ENCODE measurements at regions not wholly inside any gene's neighbourhood (a gene's known extent, or its start where the extent isn't known, plus 50 kb on each side); places are given as distances from the start of the nearest gene placed in this dataset.

DNA sequence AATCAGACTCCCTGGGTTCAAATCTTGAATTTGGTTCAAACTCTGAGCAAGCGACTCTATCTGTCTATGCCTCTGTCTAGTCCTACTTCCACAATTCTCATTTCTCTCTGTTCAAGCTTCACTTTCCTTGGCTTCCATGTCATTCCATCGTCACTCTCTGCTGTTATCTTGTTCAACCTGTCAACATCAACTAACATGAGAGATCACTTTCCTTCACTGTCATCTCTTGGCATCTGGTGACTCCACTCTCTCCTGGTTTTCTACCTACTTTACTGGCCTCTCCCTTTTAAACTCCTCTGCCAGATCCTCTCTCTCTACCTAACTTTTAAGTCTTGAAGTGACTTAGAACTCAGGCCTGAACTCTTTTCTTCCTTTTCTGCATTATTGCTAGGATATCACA, 240.2 kb downstream of the BCAT1 start:
- Histone ChIP-seq H3K4me1 (ENCODE audit: control insufficient read depth in 2 of 2, insufficient read depth in 2 of 2, low read length in 2 of 2) (peaks cover 12 to 15% of the 10 kb centered on the region in 2 donors), H3K4me3 (ENCODE audit: control extremely low read depth in 1 of 5, extremely low read depth in 1 of 5, insufficient read depth in 1 of 5, low read depth in 2 of 5, low read length in 4 of 5) (no peak overlapping the region), H3K4me2 (replicated peaks; ENCODE audit: low read depth, low read length, poor library complexity, severe bottlenecking) (no peak overlapping the region), H3K79me2 (ENCODE audit: control insufficient read depth, insufficient read depth, low read length) (no peaks in the 10 kb centered on the region), H4K20me1 (ENCODE audit: control insufficient read depth, insufficient read depth, low read length, poor library complexity, severe bottlenecking) (no peaks in the 10 kb centered on the region), H2AFZ (ENCODE audit: insufficient read depth, low read depth, low read length, poor library complexity, severe bottlenecking) (no peak overlapping the region), H3K9ac (ENCODE audit: low read length) (no peak overlapping the region), H3K27ac (ENCODE audit: low read length in 2 of 2) (no peak overlapping the region), H3K9me3 (ENCODE audit: control extremely low read depth in 1 of 3, control insufficient read depth in 2 of 3, insufficient read depth in 1 of 3, low read length in 2 of 3) (no peaks in the 10 kb centered on the region), H3K36me3 (replicated peaks in 1 of 2; ENCODE audit: control extremely low read depth in 1 of 2, control insufficient read depth in 1 of 2, extremely low read depth in 1 of 2, insufficient read depth in 2 of 2, low read length in 1 of 2) (no peaks in the 10 kb centered on the region), H3K27me3 (replicated peaks in 1 of 4; ENCODE audit: control extremely low read depth in 1 of 4, control insufficient read depth in 3 of 4, insufficient read depth in 4 of 4, low read length in 3 of 4) (no peaks in the 10 kb centered on the region)
- Mint-ChIP-seq H3K27ac (no peak overlapping the region), H3K27me3 (no peaks in the 10 kb centered on the region), H3K9me3 (ENCODE audit: insufficient read depth) (no peaks in the 10 kb centered on the region), H3K4me3 (no peak overlapping the region), H3K4me1 (peaks cover 15% of the 10 kb centered on the region)
- WGBS (ENCODE audit: insufficient coverage), result 63% methylated on average over 2 of the region's 2 CpGs
- ChIA-PET POLR2A (no interaction called here), CTCF (no interaction called here)
- no peak for TF ChIP-seq EZH2 (IDR thresholded peaks at IDR 0.05; ENCODE audit: borderline replicate concordance, insufficient read depth, low read depth, low read length, poor library complexity, severe bottlenecking)
- TF ChIP-seq, protein P1, sequence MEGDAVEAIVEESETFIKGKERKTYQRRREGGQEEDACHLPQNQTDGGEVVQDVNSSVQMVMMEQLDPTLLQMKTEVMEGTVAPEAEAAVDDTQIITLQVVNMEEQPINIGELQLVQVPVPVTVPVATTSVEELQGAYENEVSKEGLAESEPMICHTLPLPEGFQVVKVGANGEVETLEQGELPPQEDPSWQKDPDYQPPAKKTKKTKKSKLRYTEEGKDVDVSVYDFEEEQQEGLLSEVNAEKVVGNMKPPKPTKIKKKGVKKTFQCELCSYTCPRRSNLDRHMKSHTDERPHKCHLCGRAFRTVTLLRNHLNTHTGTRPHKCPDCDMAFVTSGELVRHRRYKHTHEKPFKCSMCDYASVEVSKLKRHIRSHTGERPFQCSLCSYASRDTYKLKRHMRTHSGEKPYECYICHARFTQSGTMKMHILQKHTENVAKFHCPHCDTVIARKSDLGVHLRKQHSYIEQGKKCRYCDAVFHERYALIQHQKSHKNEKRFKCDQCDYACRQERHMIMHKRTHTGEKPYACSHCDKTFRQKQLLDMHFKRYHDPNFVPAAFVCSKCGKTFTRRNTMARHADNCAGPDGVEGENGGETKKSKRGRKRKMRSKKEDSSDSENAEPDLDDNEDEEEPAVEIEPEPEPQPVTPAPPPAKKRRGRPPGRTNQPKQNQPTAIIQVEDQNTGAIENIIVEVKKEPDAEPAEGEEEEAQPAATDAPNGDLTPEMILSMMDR (IDR thresholded peaks at IDR 0.05), result no peak
- intact Hi-C loops (cut with micrococcal nuclease), result loop anchor here (10.0 kb wide), 1 partner anchor 104 kb away; no protein-coding TSS in a partner anchor
- ATAC-seq (ENCODE audit: low read depth) (no peak), DNase-seq (no peak)

- H3K79me2 ChIP-seq (ENCODE audit: control insufficient read depth, insufficient read depth, low read length), result no peaks in the 10 kb centered on the region
- no peak overlapping the region for H2AFZ ChIP-seq (ENCODE audit: insufficient read depth, low read depth, low read length, poor library complexity, severe bottlenecking)
- ChIA-PET POLR2A (no interaction called here), CTCF (no interaction called here)
- no peak for TF ChIP-seq EZH2 (IDR thresholded peaks at IDR 0.05; ENCODE audit: borderline replicate concordance, insufficient read depth, low read depth, low read length, poor library complexity, severe bottlenecking)
- TF ChIP-seq, protein P1 (IDR thresholded peaks at IDR 0.05), result no peak
- no peaks in the 10 kb centered on the region for H3K36me3 ChIP-seq (replicated peaks in 1 of 2; ENCODE audit: control extremely low read depth in 1 of 2, control insufficient read depth in 1 of 2, extremely low read depth in 1 of 2, insufficient read depth in 2 of 2, low read length in 1 of 2)
- peaks cover 12 to 15% of the 10 kb centered on the region in 2 donors for H3K4me1 ChIP-seq (ENCODE audit: control insufficient read depth in 2 of 2, insufficient read depth in 2 of 2, low read length in 2 of 2)
- Mint-ChIP-seq H3K27ac (no peak overlapping the region), H3K9me3 (ENCODE audit: insufficient read depth) (no peaks in the 10 kb centered on the region), H3K27me3 (no peaks in the 10 kb centered on the region), H3K4me3 (no peak overlapping the region), H3K4me1 (peaks cover 15% of the 10 kb centered on the region)
- no peak for DNase-seq
- no peak overlapping the region for H3K27ac ChIP-seq (ENCODE audit: low read length in 2 of 2)
- 60% methylated on average over 1 of the region's 1 CpG for WGBS (ENCODE audit: insufficient coverage)
- no peak overlapping the region for H3K9ac ChIP-seq (ENCODE audit: low read length)
- no peak overlapping the region for H3K4me3 ChIP-seq (ENCODE audit: control extremely low read depth in 1 of 5, extremely low read depth in 1 of 5, insufficient read depth in 1 of 5, low read depth in 2 of 5, low read length in 4 of 5)
- no peak for ATAC-seq (ENCODE audit: low read depth)
- no peak overlapping the region for H3K4me2 ChIP-seq (replicated peaks; ENCODE audit: low read depth, low read length, poor library complexity, severe bottlenecking)
- H3K9me3 ChIP-seq (ENCODE audit: control extremely low read depth in 1 of 3, control insufficient read depth in 2 of 3, insufficient read depth in 1 of 3, low read length in 2 of 3), result peaks cover 0 to 1% (median 0%) of the 10 kb centered on the region in 3 donors
- no peaks in the 10 kb centered on the region for H3K27me3 ChIP-seq (replicated peaks in 1 of 4; ENCODE audit: control extremely low read depth in 1 of 4, control insufficient read depth in 3 of 4, insufficient read depth in 4 of 4, low read length in 3 of 4)
- intact Hi-C loops (cut with micrococcal nuclease), result loop anchor here (10.0 kb wide), 1 partner anchor 103 kb away; no protein-coding TSS in a partner anchor
- H4K20me1 ChIP-seq (ENCODE audit: control insufficient read depth, insufficient read depth, low read length, poor library complexity, severe bottlenecking), result no peaks in the 10 kb centered on the region
Measured at GRCh38 chr12:24708043-24708442, 240.9 kb downstream of the BCAT1 start.
